Gastrocnemius medialis (tissue), 4 donors: ENCODE measurements at regions not wholly inside any gene's neighbourhood (a gene's known extent, or its start where the extent isn't known, plus 50 kb on each side); places are given as distances from the start of the nearest gene placed in this dataset.
"Not testable (repeated sequence)": the region's sequence is repeated elsewhere in the genome, so short reads cannot be mapped to it uniquely, and the experiment has no call there.

Experiments used
- ATAC-seq, 2 donors: fragments of 150-250 bp; one replicate each; pipeline ENCODE4 v1.9.1; 2016
- DNase-seq, 2 donors: peaks; one replicate each; pipeline ENCODE4 v3.0.0-alpha.2; 2019
- H3K27ac ChIP-seq, 4 donors: fragments of 200-600 bp; sonication (generic); 1 replicate in 1 of 4; 2 replicates in 3 of 4; pipeline ENCODE4 v1.5.1; 2016 to 2018; ENCODE audit warnings: mild to moderate bottlenecking in 2 of 4, moderate library complexity in 1 of 4
- H3K27me3 ChIP-seq, 3 donors: fragments of 200-600 bp; sonication (generic) in 2 of 3; 1 replicate in 1 of 3; 2 replicates in 2 of 3; pipeline versions ENCODE4 v1.5.1 to v1.6.0; 2016 to 2019; ENCODE audit warnings: mild to moderate bottlenecking in 1 of 3, moderate library complexity in 1 of 3
- H3K36me3 ChIP-seq, 2 donors: fragments of 200-600 bp; sonication (generic) in 1 of 2; one replicate each; pipeline ENCODE4 v1.5.1; 2017 to 2018
- H3K4me1 ChIP-seq, 2 donors: fragments of 200-600 bp; sonication (generic) in 1 of 2; one replicate each; pipeline ENCODE4 v1.5.1; 2016 to 2017; ENCODE audit warnings: mild to moderate bottlenecking in 2 of 2
- H3K4me3 ChIP-seq, 4 donors: fragments of 200-600 bp; sonication (generic) in 3 of 4; 1 replicate in 1 of 4; 2 replicates in 3 of 4; pipeline ENCODE4 v1.5.1; 2016 to 2019; ENCODE audit warnings: mild to moderate bottlenecking in 2 of 4
- H3K9me3 ChIP-seq, 3 donors: fragments of 200-600 bp; sonication (generic) in 2 of 3; 1 replicate in 1 of 3; 2 replicates in 2 of 3; pipeline ENCODE4 v1.5.1; 2016 to 2019
- CTCF ChIP-seq, 5 experiments: fragments of 450-650 bp in 3 of 5; fragments of 200-600 bp in 2 of 5; sonication (generic) in 2 of 5; IDR thresholded peaks in 4 of 5; conservative IDR thresholded peaks in 1 of 5; 1 replicate in 4 of 5; 2 replicates in 1 of 5; pipeline ENCODE4 v1.5.1; 2016 to 2019; ENCODE audit warnings: antibody characterized with exemption in 5 of 5, mild to moderate bottlenecking in 3 of 5, moderate library complexity in 3 of 5
- POLR2A ChIP-seq, 2 donors: fragments of 450-650 bp; IDR thresholded peaks; one replicate each; pipeline ENCODE4 v1.6.1; 2017; ENCODE audit warnings: antibody characterized with exemption in 2 of 2, mild to moderate bottlenecking in 2 of 2, moderate library complexity in 2 of 2
- in situ Hi-C, 4 donors: fragments of 200-750 bp; cut with MboI; loops; one replicate each; pipeline versions ENCODE4 v1.15.0 to v1.8.0; 2017; ENCODE audit warnings: low sequenced_read_pairs in 4 of 4
- intact Hi-C: fragments of 100-400 bp; cut with DNase I; formaldehyde crosslinking; loops from one replicate; pipeline ENCODE4 v1.15.1; 2023; ENCODE audit warnings: low total_unique reads

GRCh38 chr5:8729437-8729836 is 816.4 kb downstream of the SEMA5A start:
- no peak for TF ChIP-seq CTCF (IDR thresholded peaks at IDR 0.05 in 4 of 5, conservative IDR thresholded peaks at IDR 0.05 in 1 of 5)
- TF ChIP-seq POLR2A (IDR thresholded peaks at IDR 0.05) = no peak
- Histone ChIP-seq H3K9me3 (no peaks in the 10 kb centered on the region), H3K4me1 (no peaks in the 10 kb centered on the region), H3K36me3 (no peaks in the 10 kb centered on the region), H3K27me3 (no peaks in the 10 kb centered on the region), H3K27ac (no peak overlapping the region), H3K4me3 (no peak overlapping the region)
- DNase-seq = no peak
- intact Hi-C loops (no loop called here), in situ Hi-C loops (no loop called here)
- no peak for ATAC-seq

GRCh38 chr5:8730194-8730593 is 815.7 kb downstream of the SEMA5A start:
- no peaks in the 10 kb centered on the region for H3K36me3 ChIP-seq
- H3K4me1 ChIP-seq = no peaks in the 10 kb centered on the region

GRCh38 chr5:8731110-8731509 is 814.8 kb downstream of the SEMA5A start:
- H3K27me3 ChIP-seq, H3K36me3 ChIP-seq, DNase-seq, H3K4me1 ChIP-seq, ATAC-seq, H3K27ac ChIP-seq, in situ Hi-C loops, H3K4me3 ChIP-seq, H3K9me3 ChIP-seq, intact Hi-C loops: not testable (repeated sequence)

More at GRCh38 chr5:8730194-8730593, 815.7 kb downstream of the SEMA5A start:
- DNase-seq = no peak
- ATAC-seq = no peak
- Histone ChIP-seq H3K27me3 (no peaks in the 10 kb centered on the region), H3K27ac (no peak overlapping the region), H3K4me3 (no peak overlapping the region), H3K9me3 (no peaks in the 10 kb centered on the region)
- intact Hi-C loops (no loop called here), in situ Hi-C loops (no loop called here)
- no peak for TF ChIP-seq POLR2A (IDR thresholded peaks at IDR 0.05)
- no peak for TF ChIP-seq CTCF (IDR thresholded peaks at IDR 0.05 in 4 of 5, conservative IDR thresholded peaks at IDR 0.05 in 1 of 5)

GRCh38 chr5:8740595-8740994 is 805.3 kb downstream of the SEMA5A start:
- no peak for ATAC-seq
- TF ChIP-seq CTCF (IDR thresholded peaks at IDR 0.05 in 4 of 5, conservative IDR thresholded peaks at IDR 0.05 in 1 of 5) (no peak), POLR2A (IDR thresholded peaks at IDR 0.05) (no peak)
- no peaks in the 10 kb centered on the region for H3K27me3 ChIP-seq

GRCh38 chr5:8749556-8749955 is 796.3 kb downstream of the SEMA5A start:
- ATAC-seq = no peak

More at GRCh38 chr5:8740595-8740994, 805.3 kb downstream of the SEMA5A start:
- H3K4me3 ChIP-seq = no peak overlapping the region
- intact Hi-C loops = no loop called here
- H3K9me3 ChIP-seq = no peaks in the 10 kb centered on the region
- in situ Hi-C loops = no loop called here
- H3K4me1 ChIP-seq = no peaks in the 10 kb centered on the region
- DNase-seq = no peak
- H3K36me3 ChIP-seq = no peaks in the 10 kb centered on the region
- H3K27ac ChIP-seq = no peak overlapping the region

GRCh38 chr5:8750100-8750499 is 795.8 kb downstream of the SEMA5A start:
- Histone ChIP-seq H3K4me3 (no peak overlapping the region), H3K27me3 (no peaks in the 10 kb centered on the region), H3K36me3 (no peaks in the 10 kb centered on the region), H3K9me3 (no peaks in the 10 kb centered on the region), H3K4me1 (no peaks in the 10 kb centered on the region), H3K27ac (no peak overlapping the region)
- in situ Hi-C loops = no loop called here
- no peak for ATAC-seq
- TF ChIP-seq POLR2A (IDR thresholded peaks at IDR 0.05) (no peak), CTCF (IDR thresholded peaks at IDR 0.05 in 4 of 5, conservative IDR thresholded peaks at IDR 0.05 in 1 of 5) (no peak)
- intact Hi-C loops = no loop called here
- no peak for DNase-seq

More at GRCh38 chr5:8749556-8749955, 796.3 kb downstream of the SEMA5A start:
- no peak for TF ChIP-seq POLR2A (IDR thresholded peaks at IDR 0.05)
- no peak for DNase-seq
- Histone ChIP-seq H3K9me3 (no peaks in the 10 kb centered on the region), H3K4me1 (no peaks in the 10 kb centered on the region), H3K36me3 (no peaks in the 10 kb centered on the region), H3K4me3 (no peak overlapping the region), H3K27me3 (no peaks in the 10 kb centered on the region), H3K27ac (no peak overlapping the region)
- intact Hi-C loops = no loop called here
- in situ Hi-C loops = no loop called here
